Retinal pigment epithelial cell (primary cell): ENCODE measurements at regions not wholly inside any gene's neighbourhood (a gene's known extent, or its start where the extent isn't known, plus 50 kb on each side); places are given as distances from the start of the nearest gene placed in this dataset.
"Not testable (repeated sequence)": the region's sequence is repeated elsewhere in the genome, so short reads cannot be mapped to it uniquely, and the experiment has no call there.

Experiments
- DNase-seq: peaks from one replicate; pipeline ENCODE4 v3.0.0-alpha.2; 2010; ENCODE audit warnings: low read depth
- H3K4me3 ChIP-seq: 2 replicates; pipeline ENCODE4 v1.5.1; 2011; ENCODE audit warnings: mild to moderate bottlenecking, low read length, control low read depth, moderate library complexity
- CTCF ChIP-seq: conservative IDR thresholded peaks from 2 replicates; pipeline ENCODE4 v1.5.1; 2011; ENCODE audit warnings: low read depth, low read length, control low read depth, inconsistent platforms

DNA sequence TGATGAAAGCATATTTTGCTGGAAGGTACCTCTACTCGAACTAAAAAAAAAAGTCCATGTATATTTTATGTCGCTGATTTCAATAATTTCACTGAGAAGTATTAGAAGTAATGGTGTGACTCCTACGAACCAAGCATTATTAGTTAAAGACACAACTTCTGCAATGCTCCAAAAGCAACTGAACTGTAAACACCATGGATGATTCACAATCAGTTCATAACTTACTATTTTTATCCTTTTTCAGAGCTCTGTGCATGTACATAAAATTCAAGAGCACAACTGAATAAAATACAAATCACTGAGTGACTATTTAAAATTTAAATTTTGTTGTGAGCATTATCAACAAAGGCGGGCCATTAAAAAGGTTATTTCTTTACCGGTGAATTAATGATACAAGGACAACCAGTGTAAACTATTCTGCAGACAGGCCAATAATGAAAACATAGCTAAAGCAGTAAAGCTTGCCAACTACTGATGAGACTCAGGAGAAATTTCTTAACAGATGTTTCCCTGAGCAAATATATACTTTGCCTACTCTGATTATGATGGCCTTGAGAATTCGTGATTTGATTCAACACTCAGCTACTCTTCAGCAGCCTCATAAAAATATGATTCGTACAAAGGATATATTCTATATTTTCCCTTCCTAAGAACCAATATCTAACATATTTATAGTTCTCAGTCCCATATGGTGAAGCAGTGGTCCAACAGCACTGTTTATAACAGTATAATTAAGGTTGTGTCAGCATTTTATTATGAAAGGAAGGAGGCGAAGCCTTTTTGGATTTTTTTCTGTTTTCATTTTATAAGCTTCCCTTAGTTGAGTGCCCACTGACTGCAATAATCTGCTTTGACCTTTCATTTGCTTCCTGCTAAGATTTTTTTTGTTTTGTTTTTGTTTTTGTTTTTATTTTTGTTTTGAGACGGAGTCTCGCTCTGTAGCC, 62.8 kb upstream of the NEIL3 start:
- DNase-seq, result no peak
- no peak for TF ChIP-seq CTCF
- H3K4me3 ChIP-seq, result no peak overlapping the region

GRCh38 chr4:177250056-177250696, 59.5 kb upstream of the NEIL3 start:
- TF ChIP-seq CTCF, result peak; percentile 100
- peak; percentile 16 for DNase-seq
- no peak overlapping the region for H3K4me3 ChIP-seq

DNA sequence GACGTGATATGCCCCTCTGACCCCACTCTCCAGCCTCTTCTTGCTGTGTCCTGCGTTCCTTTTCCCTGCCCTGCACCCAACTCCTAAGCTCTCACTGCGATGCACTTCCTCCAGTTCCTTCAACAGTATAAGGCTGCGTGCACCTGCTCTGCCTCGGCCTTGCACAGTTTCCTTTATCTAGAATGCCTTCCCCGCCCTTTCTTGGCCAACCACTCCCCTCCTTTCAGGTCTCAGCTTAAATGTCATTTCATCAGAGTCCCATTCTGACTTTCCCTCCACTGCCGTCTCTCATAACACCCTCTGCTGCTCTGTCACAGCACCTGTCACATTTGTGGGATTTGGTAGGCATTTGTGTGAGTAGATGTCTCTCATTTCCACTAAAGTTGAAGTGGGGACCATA, 58.4 kb upstream of the NEIL3 start:
- DNase-seq, result no peak
- no peak for TF ChIP-seq CTCF
- no peak overlapping the region for H3K4me3 ChIP-seq

- no peak for TF ChIP-seq CTCF
- no peak overlapping the region for H3K4me3 ChIP-seq
- no peak for DNase-seq
Measured at GRCh38 chr4:177255359-177255758, 54.3 kb upstream of the NEIL3 start.

- no peak for TF ChIP-seq CTCF
- no peak for DNase-seq
- no peak overlapping the region for H3K4me3 ChIP-seq
Measured at GRCh38 chr4:177256950-177257349, 52.7 kb upstream of the NEIL3 start.

DNA sequence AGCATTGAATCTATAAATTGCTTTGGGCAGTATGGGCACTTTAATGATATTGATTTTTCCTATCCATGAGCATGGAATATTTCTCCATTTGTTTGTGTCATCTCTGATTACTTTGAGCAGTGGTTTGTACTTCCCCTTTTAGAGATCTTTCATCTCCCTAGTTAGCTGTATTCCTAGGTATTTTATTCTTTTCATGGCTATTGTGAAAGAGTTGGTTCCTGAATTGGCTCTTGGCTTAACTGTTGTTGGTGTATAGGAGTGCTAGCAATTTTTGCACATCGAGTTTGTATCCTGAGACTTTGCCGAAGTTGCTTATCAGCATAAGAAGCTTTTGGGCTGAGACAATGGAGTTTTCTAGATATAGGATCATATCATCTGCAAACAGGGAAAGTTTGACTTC, 50.2 kb upstream of the NEIL3 start:
- H3K4me3 ChIP-seq, DNase-seq: not testable (repeated sequence)
